CD4-positive, alpha-beta T cell treated with Interleukin-4 for 1 hour (primary cell): ENCODE measurements at regions not wholly inside any gene's neighbourhood (a gene's known extent, or its start where the extent isn't known, plus 50 kb on each side); places are given as distances from the start of the nearest gene placed in this dataset.

Source experiments
- DNase-seq, 2 donors: peaks; one replicate each; pipeline ENCODE4 v3.0.0-alpha.2; 2020 to 2022

GRCh38 chr2:181771356-181771755, 91.0 kb upstream of the NEUROD1 start:
- DNase-seq: no peak

- DNase-seq: no peak
Measured at GRCh38 chr2:181772334-181772733, 92.0 kb upstream of the NEUROD1 start.

GRCh38 chr2:181772777-181773176, 92.5 kb upstream of the NEUROD1 start:
- DNase-seq: no peak

- DNase-seq: no peak
Measured at GRCh38 chr2:181774685-181775084, 94.4 kb upstream of the NEUROD1 start.

GRCh38 chr2:181776336-181776735, 96.0 kb upstream of the NEUROD1 start:
- DNase-seq: no peak

- no peak for DNase-seq
Measured at GRCh38 chr2:181777734-181778133, 97.4 kb upstream of the NEUROD1 start.

- DNase-seq: no peak
Measured at GRCh38 chr2:181778621-181779201, 98.4 kb upstream of the NEUROD1 start.

- DNase-seq: no peak
Measured at GRCh38 chr2:181779288-181780021, 99.1 kb upstream of the NEUROD1 start.

GRCh38 chr2:181780047-181780651, 99.8 kb upstream of the NEUROD1 start:
- no peak for DNase-seq

GRCh38 chr2:181780657-181781056, 100.3 kb upstream of the NEUROD1 start:
- no peak for DNase-seq

- no peak for DNase-seq
Measured at GRCh38 chr2:181781078-181781786, 100.9 kb upstream of the NEUROD1 start.

GRCh38 chr2:181782660-181783059, 102.3 kb upstream of the NEUROD1 start:
- DNase-seq: no peak

GRCh38 chr2:181784556-181784955, 104.2 kb upstream of the NEUROD1 start:
- no peak for DNase-seq

GRCh38 chr2:181785691-181786344, 105.5 kb upstream of the NEUROD1 start:
- no peak for DNase-seq

GRCh38 chr2:181786371-181787228, 104.9 kb upstream of the ITPRID2 start:
- DNase-seq: no peak

GRCh38 chr2:181787310-181788048, 104.1 kb upstream of the ITPRID2 start:
- DNase-seq: no peak

GRCh38 chr2:181788897-181789555, 102.5 kb upstream of the ITPRID2 start:
- DNase-seq: no peak

GRCh38 chr2:181789827-181790448, 101.6 kb upstream of the ITPRID2 start:
- DNase-seq: no peak

GRCh38 chr2:181790716-181791649, 100.5 kb upstream of the ITPRID2 start:
- DNase-seq: peak in 1 of 2 donors; percentile 10
